Right lobe of liver (tissue), 4 donors: ENCODE measurements at regions not wholly inside any gene's neighbourhood (a gene's known extent, or its start where the extent isn't known, plus 50 kb on each side); places are given as distances from the start of the nearest gene placed in this dataset.

Source experiments
- POLR2A ChIP-seq: fragments of 450-650 bp; IDR thresholded peaks from one replicate; pipeline ENCODE4 v1.6.1; 2017; ENCODE audit warnings: antibody characterized with exemption, mild to moderate bottlenecking
- TF ChIP-seq, protein P1 (sequence below), 4 donors: fragments of 200-600 bp in 3 of 4; fragments of 450-650 bp in 1 of 4; IDR thresholded peaks; one replicate each; pipeline versions ENCODE4 v1.5.1 to v1.8.0; 2016 to 2022; ENCODE audit warnings: antibody characterized with exemption in 4 of 4, mild to moderate bottlenecking in 2 of 4
- donor health status: DM: no; HTN: no; CAD: no.
- donor health status: DM: no; HTN: no; CAD: no.
- donor health status: DM: no; HTN: yes; CAD: no.

DNA sequence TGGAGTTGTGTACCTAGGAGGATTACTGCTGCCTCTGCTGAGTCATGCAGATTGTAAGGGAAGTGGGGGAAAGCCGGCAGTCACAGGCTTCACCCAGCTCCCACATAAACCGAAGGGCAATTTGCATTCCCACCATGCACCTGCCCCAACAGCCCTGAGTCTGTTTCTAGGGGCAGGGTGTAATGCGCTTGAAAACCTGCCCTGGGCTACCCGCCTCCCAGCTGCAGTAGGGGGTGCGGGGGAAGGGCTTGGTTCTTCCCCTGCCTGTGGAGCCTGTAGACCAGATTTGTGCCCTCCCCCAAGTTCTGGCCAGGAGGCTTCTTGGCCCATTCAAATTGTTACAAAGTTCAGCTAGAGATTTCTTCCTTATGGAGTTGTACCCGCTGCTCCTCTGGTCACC is 269.2 kb upstream of the DDX53 start:
- TF ChIP-seq, protein P1, sequence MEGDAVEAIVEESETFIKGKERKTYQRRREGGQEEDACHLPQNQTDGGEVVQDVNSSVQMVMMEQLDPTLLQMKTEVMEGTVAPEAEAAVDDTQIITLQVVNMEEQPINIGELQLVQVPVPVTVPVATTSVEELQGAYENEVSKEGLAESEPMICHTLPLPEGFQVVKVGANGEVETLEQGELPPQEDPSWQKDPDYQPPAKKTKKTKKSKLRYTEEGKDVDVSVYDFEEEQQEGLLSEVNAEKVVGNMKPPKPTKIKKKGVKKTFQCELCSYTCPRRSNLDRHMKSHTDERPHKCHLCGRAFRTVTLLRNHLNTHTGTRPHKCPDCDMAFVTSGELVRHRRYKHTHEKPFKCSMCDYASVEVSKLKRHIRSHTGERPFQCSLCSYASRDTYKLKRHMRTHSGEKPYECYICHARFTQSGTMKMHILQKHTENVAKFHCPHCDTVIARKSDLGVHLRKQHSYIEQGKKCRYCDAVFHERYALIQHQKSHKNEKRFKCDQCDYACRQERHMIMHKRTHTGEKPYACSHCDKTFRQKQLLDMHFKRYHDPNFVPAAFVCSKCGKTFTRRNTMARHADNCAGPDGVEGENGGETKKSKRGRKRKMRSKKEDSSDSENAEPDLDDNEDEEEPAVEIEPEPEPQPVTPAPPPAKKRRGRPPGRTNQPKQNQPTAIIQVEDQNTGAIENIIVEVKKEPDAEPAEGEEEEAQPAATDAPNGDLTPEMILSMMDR (IDR thresholded peaks at IDR 0.05): no peak
- no peak for TF ChIP-seq POLR2A
